CD8-positive, alpha-beta memory T cell (primary cell): ENCODE measurements at regions not wholly inside any gene's neighbourhood (a gene's known extent, or its start where the extent isn't known, plus 50 kb on each side); places are given as distances from the start of the nearest gene placed in this dataset.
"Not testable (repeated sequence)": the region's sequence is repeated elsewhere in the genome, so short reads cannot be mapped to it uniquely, and the experiment has no call there.

ENCODE experiments used
- CTCF ChIA-PET: fragments of 350-600 bp; sonication (Branson Sonifier 250); formaldehyde crosslinking; loops from one replicate; lab custom pipeline; 2021; ENCODE audit warnings: antibody characterized with exemption; lab: Charles Lee
- POLR2A ChIA-PET: fragments of 350-600 bp; sonication (Branson Sonifier 250); formaldehyde crosslinking; loops from one replicate; lab custom pipeline; 2021; ENCODE audit warnings: antibody characterized with exemption; lab: Charles Lee
- DNase-seq, 5 donors: peaks; one replicate each; pipeline versions ENCODE4 v3.0.0 to v3.0.0-alpha.2; 2020 to 2022; ENCODE audit warnings: mixed read lengths in 1 of 5
- H3K27ac ChIP-seq: one replicate; pipeline ENCODE4 v1.7.0; 2013; ENCODE audit warnings: low read depth, mild to moderate bottlenecking, low read length, moderate library complexity
- H3K27me3 ChIP-seq: 2 replicates; pipeline ENCODE4 v1.7.0; 2013; ENCODE audit warnings: low read length, mild to moderate bottlenecking; ENCODE audit not compliant: insufficient read depth, poor library complexity, severe bottlenecking
- H3K36me3 ChIP-seq: 2 replicates; pipeline ENCODE4 v1.7.0; 2013; ENCODE audit warnings: mild to moderate bottlenecking, low read length, moderate library complexity; ENCODE audit not compliant: insufficient read depth
- H3K4me1 ChIP-seq: 2 replicates; pipeline ENCODE4 v1.7.0; 2013; ENCODE audit warnings: mild to moderate bottlenecking, low read length, moderate library complexity; ENCODE audit not compliant: insufficient read depth
- H3K4me3 ChIP-seq: 2 replicates; pipeline ENCODE4 v1.7.0; 2013; ENCODE audit warnings: mild to moderate bottlenecking, low read length
- H3K9me3 ChIP-seq: 2 replicates; pipeline ENCODE4 v1.7.0; 2013; ENCODE audit warnings: mild to moderate bottlenecking, low read length
- H3K27ac Mint-ChIP-seq, 8 donors: one replicate each; pipeline ENCODE4 v1.8.0; 2020 to 2021; ENCODE audit warnings: mixed read lengths in 8 of 8, mild to moderate bottlenecking in 6 of 8, inconsistent platforms in 3 of 8, moderate library complexity in 3 of 8
- H3K27me3 Mint-ChIP-seq, 2 donors: one replicate each; pipeline ENCODE4 v1.8.0; 2020 to 2021; ENCODE audit warnings: mixed read lengths in 2 of 2, mild to moderate bottlenecking in 1 of 2, moderate library complexity in 1 of 2
- H3K36me3 Mint-ChIP-seq, 3 donors: one replicate each; pipeline ENCODE4 v1.8.0; 2020 to 2021; ENCODE audit warnings: mixed read lengths in 3 of 3, inconsistent platforms in 1 of 3, mild to moderate bottlenecking in 1 of 3
- H3K4me1 Mint-ChIP-seq, 3 donors: one replicate each; pipeline ENCODE4 v1.8.0; 2020 to 2021; ENCODE audit warnings: mixed read lengths in 3 of 3, inconsistent platforms in 1 of 3, mild to moderate bottlenecking in 1 of 3
- H3K4me3 Mint-ChIP-seq, 7 donors: one replicate each; pipeline ENCODE4 v1.8.0; 2020 to 2021; ENCODE audit warnings: mixed read lengths in 7 of 7, mild to moderate bottlenecking in 6 of 7, moderate library complexity in 4 of 7, inconsistent platforms in 2 of 7
- H3K9me3 Mint-ChIP-seq, 5 donors: one replicate each; pipeline ENCODE4 v1.8.0; 2020 to 2022; ENCODE audit warnings: mixed read lengths in 5 of 5, mild to moderate bottlenecking in 3 of 5, moderate library complexity in 2 of 5, inconsistent platforms in 1 of 5

GRCh38 chr2:209002054-209002453, 421.8 kb upstream of the MAP2 start:
- CTCF ChIA-PET, result no interaction called here
- H3K36me3 Mint-ChIP-seq, result no peaks in the 10 kb centered on the region
- Histone ChIP-seq H3K4me1 (no peaks in the 10 kb centered on the region), H3K27me3 (no peaks in the 10 kb centered on the region), H3K9me3 (no peaks in the 10 kb centered on the region), H3K36me3 (no peaks in the 10 kb centered on the region), H3K4me3 (no peak overlapping the region), H3K27ac (no peak overlapping the region)
- no peak overlapping the region for H3K27ac Mint-ChIP-seq
- DNase-seq, result no peak
- H3K4me1 Mint-ChIP-seq, result no peaks in the 10 kb centered on the region
- H3K4me3 Mint-ChIP-seq, result no peak overlapping the region
- H3K9me3 Mint-ChIP-seq, result peaks cover 5 to 45% (median 16%) of the 10 kb centered on the region in 5 donors
- POLR2A ChIA-PET, result no interaction called here
- no peaks in the 10 kb centered on the region for H3K27me3 Mint-ChIP-seq

GRCh38 chr2:209005371-209005770, 418.5 kb upstream of the MAP2 start:
- H3K27ac ChIP-seq, result no peak overlapping the region
- no peaks in the 10 kb centered on the region for H3K27me3 ChIP-seq
- H3K4me1 ChIP-seq, result no peaks in the 10 kb centered on the region
- Mint-ChIP-seq H3K27me3 (no peaks in the 10 kb centered on the region), H3K4me3 (no peak overlapping the region), H3K36me3 (no peaks in the 10 kb centered on the region), H3K27ac (no peak overlapping the region), H3K9me3 (peaks cover 6 to 39% (median 15%) of the 10 kb centered on the region in 5 donors), H3K4me1 (no peaks in the 10 kb centered on the region)
- H3K36me3 ChIP-seq, result no peaks in the 10 kb centered on the region
- no peak for DNase-seq
- H3K9me3 ChIP-seq, result no peaks in the 10 kb centered on the region
- ChIA-PET CTCF (no interaction called here), POLR2A (no interaction called here)
- no peak overlapping the region for H3K4me3 ChIP-seq

- H3K36me3 Mint-ChIP-seq, result no peaks in the 10 kb centered on the region
- Histone ChIP-seq H3K4me1 (no peaks in the 10 kb centered on the region), H3K27me3 (no peaks in the 10 kb centered on the region), H3K9me3 (no peaks in the 10 kb centered on the region), H3K4me3 (no peak overlapping the region), H3K36me3 (no peaks in the 10 kb centered on the region), H3K27ac (no peak overlapping the region)
- no peaks in the 10 kb centered on the region for H3K4me1 Mint-ChIP-seq
- POLR2A ChIA-PET, result no interaction called here
- DNase-seq, result no peak
- peaks cover 12 to 40% (median 12%) of the 10 kb centered on the region in 5 donors for H3K9me3 Mint-ChIP-seq
- H3K4me3 Mint-ChIP-seq, result no peak overlapping the region
- H3K27ac Mint-ChIP-seq, result no peak overlapping the region
- CTCF ChIA-PET, result no interaction called here
- no peaks in the 10 kb centered on the region for H3K27me3 Mint-ChIP-seq
These were observed 415.1 kb upstream of the MAP2 start for GRCh38 chr2:209008636-209009287.

- peaks cover 4 to 16% (median 8%) of the 10 kb centered on the region in 5 donors for H3K9me3 Mint-ChIP-seq
- H3K27me3 Mint-ChIP-seq, H3K4me3 Mint-ChIP-seq, H3K27ac Mint-ChIP-seq, H3K9me3 ChIP-seq, POLR2A ChIA-PET, H3K36me3 ChIP-seq, H3K27ac ChIP-seq, H3K36me3 Mint-ChIP-seq, CTCF ChIA-PET, H3K4me1 ChIP-seq, H3K4me1 Mint-ChIP-seq, DNase-seq, H3K27me3 ChIP-seq, H3K4me3 ChIP-seq: not testable (repeated sequence)
These were observed 405.2 kb upstream of the MAP2 start for GRCh38 chr2:209018633-209019032.

- no peaks in the 10 kb centered on the region for H3K4me1 ChIP-seq
- CTCF ChIA-PET, result no interaction called here
- Mint-ChIP-seq H3K27me3 (no peaks in the 10 kb centered on the region), H3K36me3 (no peaks in the 10 kb centered on the region), H3K4me3 (no peak overlapping the region), H3K9me3 (peaks cover 0 to 24% (median 3%) of the 10 kb centered on the region in 5 donors), H3K4me1 (no peaks in the 10 kb centered on the region), H3K27ac (no peak overlapping the region)
- H3K27ac ChIP-seq, result no peak overlapping the region
- POLR2A ChIA-PET, result no interaction called here
- DNase-seq, result no peak
- no peaks in the 10 kb centered on the region for H3K36me3 ChIP-seq
- no peak overlapping the region for H3K4me3 ChIP-seq
- H3K27me3 ChIP-seq, result no peaks in the 10 kb centered on the region
- H3K9me3 ChIP-seq, result no peaks in the 10 kb centered on the region
These were observed 394.6 kb upstream of the MAP2 start for GRCh38 chr2:209029249-209029648.

- no peaks in the 10 kb centered on the region for H3K36me3 Mint-ChIP-seq
- H3K27me3 Mint-ChIP-seq, result peaks cover 0 to 1% of the 10 kb centered on the region in 2 donors
These were observed 379.5 kb upstream of the MAP2 start for GRCh38 chr2:209044307-209044706.

GRCh38 chr2:209046163-209046562, 377.7 kb upstream of the MAP2 start:
- H3K4me1 Mint-ChIP-seq, result no peaks in the 10 kb centered on the region

More at GRCh38 chr2:209044307-209044706, 379.5 kb upstream of the MAP2 start:
- ChIA-PET CTCF (no interaction called here), POLR2A (no interaction called here)
- Mint-ChIP-seq H3K9me3 (peaks cover 1 to 30% (median 4%) of the 10 kb centered on the region in 5 donors), H3K4me1 (no peaks in the 10 kb centered on the region), H3K4me3 (no peak overlapping the region), H3K27ac (no peak overlapping the region)
- Histone ChIP-seq H3K36me3 (no peaks in the 10 kb centered on the region), H3K27ac (no peak overlapping the region), H3K4me3 (no peak overlapping the region), H3K9me3 (no peaks in the 10 kb centered on the region), H3K4me1 (no peaks in the 10 kb centered on the region), H3K27me3 (no peaks in the 10 kb centered on the region)
- DNase-seq, result no peak

GRCh38 chr2:209049608-209050007, 374.2 kb upstream of the MAP2 start:
- Mint-ChIP-seq H3K4me1 (no peaks in the 10 kb centered on the region), H3K9me3 (peaks cover 0 to 20% (median 4%) of the 10 kb centered on the region in 5 donors), H3K27me3 (peaks cover 0 to 1% of the 10 kb centered on the region in 2 donors), H3K4me3 (no peak overlapping the region), H3K27ac (no peak overlapping the region), H3K36me3 (no peaks in the 10 kb centered on the region)
- no peak for DNase-seq
- Histone ChIP-seq H3K4me1 (no peaks in the 10 kb centered on the region), H3K27ac (no peak overlapping the region), H3K36me3 (no peaks in the 10 kb centered on the region), H3K9me3 (no peaks in the 10 kb centered on the region), H3K4me3 (no peak overlapping the region), H3K27me3 (no peaks in the 10 kb centered on the region)
- POLR2A ChIA-PET, result no interaction called here
- CTCF ChIA-PET, result no interaction called here

More at GRCh38 chr2:209046163-209046562, 377.7 kb upstream of the MAP2 start:
- Mint-ChIP-seq H3K27me3 (peaks cover 0 to 1% of the 10 kb centered on the region in 2 donors), H3K27ac (no peak overlapping the region), H3K36me3 (no peaks in the 10 kb centered on the region), H3K4me3 (no peak overlapping the region), H3K9me3 (peaks cover 1 to 27% (median 4%) of the 10 kb centered on the region in 5 donors)
- Histone ChIP-seq H3K4me3 (no peak overlapping the region), H3K27me3 (no peaks in the 10 kb centered on the region), H3K9me3 (no peaks in the 10 kb centered on the region), H3K4me1 (no peaks in the 10 kb centered on the region), H3K36me3 (no peaks in the 10 kb centered on the region), H3K27ac (no peak overlapping the region)
- CTCF ChIA-PET, result no interaction called here
- no peak for DNase-seq
- POLR2A ChIA-PET, result no interaction called here
